Adrenal gland (tissue), 9 donors: ENCODE measurements at regions not wholly inside any gene's neighbourhood (a gene's known extent, or its start where the extent isn't known, plus 50 kb on each side); places are given as distances from the start of the nearest gene placed in this dataset.

Source experiments
- DNase-seq, 7 donors: peaks; one replicate each; pipeline ENCODE4 v3.0.0-alpha.2; 2019 to 2020
- H3K27ac ChIP-seq, 5 donors: fragments of 200-600 bp; sonication (generic) in 4 of 5; 1 replicate in 3 of 5; 2 replicates in 2 of 5; pipeline versions ENCODE4 v1.5.1 to v1.8.0; 2016 to 2020; ENCODE audit warnings: mild to moderate bottlenecking in 1 of 5
- H3K27me3 ChIP-seq: fragments of 200-600 bp; 2 replicates; pipeline ENCODE4 v1.8.0; 2021
- H3K36me3 ChIP-seq, 2 donors: fragments of 200-600 bp; replicated peaks in 1 of 2; 1 replicate in 1 of 2; 2 replicates in 1 of 2; pipeline versions ENCODE4 v1.5.1 to v1.8.0; 2018 to 2022
- H3K4me1 ChIP-seq, 2 donors: fragments of 200-600 bp; replicated peaks in 1 of 2; 1 replicate in 1 of 2; 2 replicates in 1 of 2; pipeline versions ENCODE4 v1.5.1 to v1.8.0; 2018 to 2021
- H3K4me3 ChIP-seq, 4 donors: fragments of 200-600 bp; sonication (generic) in 3 of 4; one replicate each; pipeline ENCODE4 v1.5.1; 2016 to 2018
- H3K9me3 ChIP-seq, 3 donors: fragments of 200-600 bp; sonication (generic) in 1 of 3; replicated peaks in 1 of 3; 1 replicate in 2 of 3; 2 replicates in 1 of 3; pipeline versions ENCODE4 v1.5.1 to v1.8.0; 2016 to 2021
- POLR2A ChIP-seq, 2 donors: fragments of 450-650 bp; IDR thresholded peaks; one replicate each; pipeline ENCODE4 v1.6.1; 2017; ENCODE audit warnings: antibody characterized with exemption in 2 of 2, mild to moderate bottlenecking in 2 of 2, moderate library complexity in 1 of 2
- WGBS, 4 donors: extraction: QIAGEN DNeasy Blood & Tissue Kit in 2 of 4; methylation state at CpG; one replicate each; pipeline versions ENCODE4 v1.1.5 to v1.1.7; 2013 to 2017; 5-methylcytosine and 5-hydroxymethylcytosine counted together
- intact Hi-C, 2 donors: fragments of 100-400 bp; cut with DNase I; formaldehyde crosslinking; loops; one replicate each; pipeline versions ENCODE4 v1.14.1 to v1.15.0; 2022 to 2023
- TF ChIP-seq, protein P1 (sequence below), 6 experiments: fragments of 450-650 bp in 4 of 6; fragments of 200-600 bp in 2 of 6; sonication (generic) in 1 of 6; IDR thresholded peaks; 1 replicate in 5 of 6; 2 replicates in 1 of 6; pipeline versions ENCODE4 v1.5.1 to v1.8.0; 2016 to 2021; ENCODE audit warnings: antibody characterized with exemption in 6 of 6, mild to moderate bottlenecking in 2 of 6, moderate library complexity in 1 of 6
- donor health status: healthy with polysubstance abuse.
- donor health status: Bipolar disorder and iron deficiency.
- donor health status: DM: yes; HTN: yes; CAD: no.
- donor health status: DM: no; HTN: no; CAD: no.
- donor health status: DM: no; HTN: no; CAD: no.

DNA sequence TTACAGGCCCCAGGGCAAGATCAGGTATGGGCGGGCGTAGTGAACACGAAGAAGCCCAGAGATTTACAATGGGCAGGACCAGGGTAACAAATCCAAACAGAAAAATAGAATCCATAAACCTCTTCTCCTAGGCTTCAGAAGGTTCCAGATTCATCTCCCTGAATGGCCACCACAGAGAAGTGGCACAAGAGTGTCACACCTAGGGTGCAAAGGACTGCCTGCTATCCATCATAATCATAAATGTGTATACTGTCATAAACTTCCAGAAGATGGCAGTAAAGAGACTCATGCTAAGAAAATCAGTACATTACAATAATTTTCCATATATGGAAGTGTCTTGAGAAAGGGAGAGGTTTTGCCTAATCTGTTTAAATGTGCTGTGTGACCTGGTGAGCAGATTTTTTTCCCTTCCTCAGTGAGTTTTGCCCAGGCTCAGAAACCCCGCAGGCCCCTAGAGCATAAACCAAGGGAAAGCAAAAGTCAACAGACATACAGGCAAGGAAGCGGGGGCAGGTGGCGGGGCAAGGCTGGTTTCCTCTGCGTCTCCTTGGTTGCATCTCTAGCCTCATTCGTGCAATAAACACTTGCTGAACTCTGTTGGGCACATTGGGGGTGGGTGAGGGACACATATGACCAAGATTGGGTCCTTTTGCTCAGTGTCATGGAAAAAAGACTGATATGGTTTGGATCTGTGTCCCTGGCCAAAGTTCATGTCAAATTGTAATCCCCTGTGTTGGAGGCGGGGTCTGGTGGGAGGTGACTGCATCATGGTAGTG is 92.0 kb upstream of the CDH5 start:
- intact Hi-C loops: loop anchor here in 1 of 2 donors (5.0 to 10.0 kb wide), 2 partner anchors 43 to 560 kb away; no protein-coding TSS in a partner anchor

DNA sequence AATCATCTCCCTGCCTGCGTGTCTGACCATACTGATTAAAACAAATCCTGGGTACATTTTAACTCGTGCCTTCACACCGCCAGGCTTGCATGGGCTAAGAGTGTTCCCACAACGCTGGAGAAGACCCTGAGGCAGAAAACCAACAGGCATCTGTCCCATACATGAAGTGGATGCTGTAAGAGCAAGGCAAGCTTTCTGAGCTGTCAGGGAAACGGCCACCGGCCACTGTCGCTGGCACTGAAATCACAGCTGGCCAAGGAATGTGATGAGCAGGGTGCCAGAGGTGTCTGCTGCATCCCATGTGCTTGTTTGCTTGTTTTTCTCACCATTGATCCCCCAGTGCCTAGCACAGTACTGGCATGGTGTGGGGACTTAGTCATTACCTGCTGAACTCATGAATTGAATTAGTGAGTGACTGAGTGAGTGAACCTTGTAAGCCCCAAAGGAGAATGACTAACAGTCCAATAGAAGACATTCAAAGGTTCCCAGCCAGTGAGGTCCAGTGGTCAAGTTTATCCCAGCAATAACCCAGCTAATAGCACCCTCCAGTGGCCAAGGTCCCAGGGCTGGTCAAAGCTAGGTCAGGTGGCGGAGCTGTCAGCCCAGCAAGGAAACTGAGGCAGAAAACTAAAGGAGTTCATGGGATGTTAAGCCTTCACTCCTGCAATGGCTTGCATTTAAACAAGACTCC is 92.7 kb upstream of the CDH5 start:
- intact Hi-C loops: loop anchor here in 1 of 2 donors (10.0 kb wide), 1 partner anchor 559 kb away; no protein-coding TSS in a partner anchor
- no peaks in the 10 kb centered on the region for H3K36me3 ChIP-seq

More for the DNA sequence above, 92.0 kb upstream of the CDH5 start:
- Histone ChIP-seq H3K36me3 (no peaks in the 10 kb centered on the region), H3K9me3 (peaks cover 0 to 5% (median 0%) of the 10 kb centered on the region in 3 donors), H3K4me3 (no peak overlapping the region), H3K4me1 (peaks cover 0 to 8% of the 10 kb centered on the region in 2 donors), H3K27ac (no peak overlapping the region), H3K27me3 (no peaks in the 10 kb centered on the region)
- TF ChIP-seq POLR2A (IDR thresholded peaks at IDR 0.05): no peak
- TF ChIP-seq, protein P1, sequence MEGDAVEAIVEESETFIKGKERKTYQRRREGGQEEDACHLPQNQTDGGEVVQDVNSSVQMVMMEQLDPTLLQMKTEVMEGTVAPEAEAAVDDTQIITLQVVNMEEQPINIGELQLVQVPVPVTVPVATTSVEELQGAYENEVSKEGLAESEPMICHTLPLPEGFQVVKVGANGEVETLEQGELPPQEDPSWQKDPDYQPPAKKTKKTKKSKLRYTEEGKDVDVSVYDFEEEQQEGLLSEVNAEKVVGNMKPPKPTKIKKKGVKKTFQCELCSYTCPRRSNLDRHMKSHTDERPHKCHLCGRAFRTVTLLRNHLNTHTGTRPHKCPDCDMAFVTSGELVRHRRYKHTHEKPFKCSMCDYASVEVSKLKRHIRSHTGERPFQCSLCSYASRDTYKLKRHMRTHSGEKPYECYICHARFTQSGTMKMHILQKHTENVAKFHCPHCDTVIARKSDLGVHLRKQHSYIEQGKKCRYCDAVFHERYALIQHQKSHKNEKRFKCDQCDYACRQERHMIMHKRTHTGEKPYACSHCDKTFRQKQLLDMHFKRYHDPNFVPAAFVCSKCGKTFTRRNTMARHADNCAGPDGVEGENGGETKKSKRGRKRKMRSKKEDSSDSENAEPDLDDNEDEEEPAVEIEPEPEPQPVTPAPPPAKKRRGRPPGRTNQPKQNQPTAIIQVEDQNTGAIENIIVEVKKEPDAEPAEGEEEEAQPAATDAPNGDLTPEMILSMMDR (IDR thresholded peaks at IDR 0.05): peak in 4 of 6 experiments; percentile 5 to 41 (median 22)
- peak in 1 of 7 donors; percentile 47 for DNase-seq
- WGBS, 4 donors: 69 to 87% (median 82%) methylated on average over 9 of the region's 9 CpGs

DNA sequence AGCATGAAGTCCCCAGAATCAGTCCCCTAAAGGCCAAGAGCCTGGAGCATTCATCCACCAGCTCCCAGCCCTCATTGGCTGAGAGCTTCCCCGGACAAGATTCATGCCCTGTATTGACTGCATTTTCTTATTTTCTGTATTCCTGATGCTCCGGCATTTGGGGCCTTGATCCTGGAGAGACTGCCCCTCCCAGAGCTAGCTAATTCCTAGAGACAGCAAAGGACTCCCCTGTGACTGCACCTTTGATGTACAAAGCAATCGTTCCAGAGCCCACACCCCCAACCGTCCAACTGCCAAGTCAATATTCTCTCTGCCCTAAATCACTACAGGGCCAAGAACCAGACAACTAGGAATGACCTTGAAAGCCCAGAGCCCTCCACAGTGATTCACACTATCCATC is 93.4 kb upstream of the CDH5 start:
- Histone ChIP-seq H3K4me1 (peaks cover 0 to 8% of the 10 kb centered on the region in 2 donors), H3K27ac (no peak overlapping the region), H3K27me3 (no peaks in the 10 kb centered on the region), H3K4me3 (no peak overlapping the region), H3K36me3 (no peaks in the 10 kb centered on the region), H3K9me3 (peaks cover 0 to 5% (median 0%) of the 10 kb centered on the region in 3 donors)
- no peak for DNase-seq
- intact Hi-C loops: loop anchor here in 1 of 2 donors (10.0 kb wide), 1 partner anchor 558 kb away; no protein-coding TSS in a partner anchor
- WGBS, 4 donors: 41 to 55% (median 49%) methylated on average over 4 of the region's 4 CpGs
- TF ChIP-seq, protein P1 (IDR thresholded peaks at IDR 0.05): no peak
- TF ChIP-seq POLR2A (IDR thresholded peaks at IDR 0.05): no peak

More for the DNA sequence above, 92.7 kb upstream of the CDH5 start:
- peaks cover 0 to 5% (median 0%) of the 10 kb centered on the region in 3 donors for H3K9me3 ChIP-seq
- H3K27me3 ChIP-seq: no peaks in the 10 kb centered on the region
- no peak for TF ChIP-seq POLR2A (IDR thresholded peaks at IDR 0.05)
- TF ChIP-seq, protein P1 (IDR thresholded peaks at IDR 0.05): no peak
- H3K27ac ChIP-seq: no peak overlapping the region
- WGBS, 4 donors: 83 to 87% (median 87%) methylated on average over 6 to 8 of the region's 8 CpGs
- H3K4me3 ChIP-seq: no peak overlapping the region
- H3K4me1 ChIP-seq: peaks cover 0 to 8% of the 10 kb centered on the region in 2 donors
- DNase-seq: peak in 1 of 7 donors; percentile 45

DNA sequence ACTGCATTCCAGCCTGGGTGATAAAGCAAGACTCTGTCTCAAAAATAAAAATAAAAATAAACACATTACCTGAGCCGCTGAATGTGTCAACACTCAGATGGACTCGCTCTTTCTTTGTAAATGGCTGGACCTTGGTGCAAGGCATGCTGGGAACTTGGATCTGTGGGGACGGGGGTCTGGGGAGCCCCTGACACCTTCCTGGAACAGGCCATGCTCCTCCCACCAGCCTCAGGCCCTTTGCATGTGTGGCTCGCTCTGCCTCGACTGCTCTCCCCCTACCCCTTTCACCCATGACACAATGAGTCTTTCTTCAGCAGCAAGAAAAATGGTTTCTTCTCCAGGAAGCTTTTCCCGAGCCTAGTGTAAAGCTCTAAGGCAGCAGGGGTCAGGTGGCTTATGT is 94.0 kb upstream of the CDH5 start:
- intact Hi-C loops: loop anchor here in 1 of 2 donors (10.0 kb wide), 1 partner anchor 558 kb away; no protein-coding TSS in a partner anchor
- peak in 1 of 7 donors; percentile 27 for DNase-seq
- no peaks in the 10 kb centered on the region for H3K36me3 ChIP-seq

More for the DNA sequence above, 94.0 kb upstream of the CDH5 start:
- no peaks in the 10 kb centered on the region for H3K27me3 ChIP-seq
- H3K9me3 ChIP-seq: peaks cover 0 to 5% (median 0%) of the 10 kb centered on the region in 3 donors
- no peak overlapping the region for H3K4me3 ChIP-seq
- 71 to 79% (median 75%) methylated on average over 6 of the region's 6 CpGs for WGBS, 4 donors
- H3K27ac ChIP-seq: no peak overlapping the region
- peaks cover 0 to 8% of the 10 kb centered on the region in 2 donors for H3K4me1 ChIP-seq
- no peak for TF ChIP-seq POLR2A (IDR thresholded peaks at IDR 0.05)
- TF ChIP-seq, protein P1 (IDR thresholded peaks at IDR 0.05): no peak
